MCF 10A (cell line): ENCODE measurements at regions not wholly inside any gene's neighbourhood (a gene's known extent, or its start where the extent isn't known, plus 50 kb on each side); places are given as distances from the start of the nearest gene placed in this dataset.

Experiments used
- BruUV-seq: library from RNA; stranded (reverse); fragments of 400-500 nt; replicated peaks from 2 replicates; lab custom pipeline; 2021; lab: Mats Ljungman, UMichigan
- CTCF ChIA-PET: fragments of 300-600 bp; sonication (Branson Sonifier 250); formaldehyde crosslinking; extraction: SDS; loops from one replicate; lab custom pipeline; 2021; ENCODE audit warnings: antibody characterized with exemption, inconsistent platforms; lab: Yijun Ruan, JAX
- POLR2A ChIA-PET: fragments of 300-600, 350-650 bp; sonication (Branson Sonifier 250); formaldehyde crosslinking; extraction: SDS; loops from one replicate; lab custom pipeline; 2020; ENCODE audit warnings: antibody characterized with exemption, inconsistent platforms; lab: Yijun Ruan, JAX
- DNase-seq: peaks from one replicate; pipeline ENCODE4 v3.0.0-alpha.2; 2018; ENCODE audit not compliant: unreplicated experiment
- H3K27ac Mint-ChIP-seq: one replicate; pipeline ENCODE4 v1.8.0; 2022; ENCODE audit warnings: mild to moderate bottlenecking, low read depth, mixed read lengths; ENCODE audit not compliant: unreplicated experiment
- H3K27me3 Mint-ChIP-seq: one replicate; pipeline ENCODE4 v1.8.0; 2022; ENCODE audit warnings: mixed read lengths; ENCODE audit not compliant: insufficient read depth, unreplicated experiment
- H3K36me3 Mint-ChIP-seq: one replicate; pipeline ENCODE4 v1.8.0; 2022; ENCODE audit warnings: mild to moderate bottlenecking, moderate library complexity, mixed read lengths; ENCODE audit not compliant: insufficient read depth, unreplicated experiment
- H3K4me1 Mint-ChIP-seq: one replicate; pipeline ENCODE4 v1.8.0; 2022; ENCODE audit warnings: mixed read lengths; ENCODE audit not compliant: insufficient read depth, unreplicated experiment
- H3K4me3 Mint-ChIP-seq: one replicate; pipeline ENCODE4 v1.8.0; 2022; ENCODE audit warnings: mild to moderate bottlenecking, moderate library complexity, mixed read lengths; ENCODE audit not compliant: unreplicated experiment
- H3K9me3 Mint-ChIP-seq: one replicate; pipeline ENCODE4 v1.8.0; 2022; ENCODE audit warnings: mixed read lengths; ENCODE audit not compliant: unreplicated experiment
- CTCF ChIP-seq: fragments of 200-600 bp; IDR thresholded peaks from one replicate; pipeline ENCODE4 v1.8.0; 2022; ENCODE audit warnings: antibody characterized with exemption, mild to moderate bottlenecking; ENCODE audit not compliant: unreplicated experiment
- intact Hi-C: fragments of 100-400 bp; cut with micrococcal nuclease; formaldehyde crosslinking; loops from 2 replicates; pipeline ENCODE4 v1.14.1; 2022

GRCh38 chr12:94790825-94791224 is 140.5 kb upstream of the TMCC3 start:
- BruUV-seq: no TSS peak
- H3K4me1 Mint-ChIP-seq: peaks cover 6% of the 10 kb centered on the region
- CTCF ChIA-PET: no interaction called here

GRCh38 chr12:94790370-94790769 is 140.0 kb upstream of the TMCC3 start:
- no peak for DNase-seq
- BruUV-seq: no TSS peak
- Mint-ChIP-seq H3K27me3 (peaks cover 22% of the 10 kb centered on the region), H3K9me3 (no peaks in the 10 kb centered on the region), H3K4me1 (peaks cover 2% of the 10 kb centered on the region), H3K4me3 (no peak overlapping the region), H3K27ac (no peak overlapping the region), H3K36me3 (no peaks in the 10 kb centered on the region)
- CTCF ChIA-PET: interaction anchor here (1.2 kb wide), 1 partner anchor 171 kb away, joined by 3 read pairs; no protein-coding TSS in a partner anchor
- POLR2A ChIA-PET: no interaction called here
- TF ChIP-seq CTCF: no peak
- intact Hi-C loops: no loop called here

More at GRCh38 chr12:94790825-94791224, 140.5 kb upstream of the TMCC3 start:
- no peaks in the 10 kb centered on the region for H3K36me3 Mint-ChIP-seq
- DNase-seq: no peak
- intact Hi-C loops: no loop called here
- H3K27me3 Mint-ChIP-seq: peaks cover 22% of the 10 kb centered on the region
- POLR2A ChIA-PET: no interaction called here
- no peak for TF ChIP-seq CTCF
- no peaks in the 10 kb centered on the region for H3K9me3 Mint-ChIP-seq
- H3K4me3 Mint-ChIP-seq: no peak overlapping the region
- H3K27ac Mint-ChIP-seq: no peak overlapping the region

GRCh38 chr12:94789510-94790225 is 139.3 kb upstream of the TMCC3 start:
- ChIA-PET CTCF (interaction anchor here (0.5 to 1.2 kb wide), 3 partner anchors 115 to 270 kb away, joined by 3 to 9 read pairs (median 3); no protein-coding TSS in a partner anchor), POLR2A (no interaction called here)
- Mint-ChIP-seq H3K4me1 (no peaks in the 10 kb centered on the region), H3K9me3 (no peaks in the 10 kb centered on the region), H3K27ac (no peak overlapping the region), H3K27me3 (peaks cover 22% of the 10 kb centered on the region), H3K36me3 (no peaks in the 10 kb centered on the region), H3K4me3 (no peak overlapping the region)
- BruUV-seq: no TSS peak
- intact Hi-C loops: no loop called here
- no peak for DNase-seq
- TF ChIP-seq CTCF: no peak

GRCh38 chr12:94788298-94788697 is 137.9 kb upstream of the TMCC3 start:
- H3K4me3 Mint-ChIP-seq: no peak overlapping the region

More at GRCh38 chr12:94788298-94788697, 137.9 kb upstream of the TMCC3 start:
- H3K4me1 Mint-ChIP-seq: peaks cover 8% of the 10 kb centered on the region
- H3K36me3 Mint-ChIP-seq: no peaks in the 10 kb centered on the region
- DNase-seq: no peak
- CTCF ChIA-PET: interaction anchor here (0.6 kb wide), 1 partner anchor 713 kb away, joined by 3 read pairs; no protein-coding TSS in a partner anchor
- no peaks in the 10 kb centered on the region for H3K9me3 Mint-ChIP-seq
- no peak for TF ChIP-seq CTCF
- POLR2A ChIA-PET: interaction anchor here (0.7 kb wide), 1 partner anchor 41 kb away, joined by 3 read pairs; no protein-coding TSS in a partner anchor
- H3K27me3 Mint-ChIP-seq: peaks cover 22% of the 10 kb centered on the region
- intact Hi-C loops: no loop called here
- H3K27ac Mint-ChIP-seq: no peak overlapping the region
- no TSS peak for BruUV-seq
